Neural progenitor cell (in vitro differentiated cells): ENCODE measurements at regions not wholly inside any gene's neighbourhood (a gene's known extent, or its start where the extent isn't known, plus 50 kb on each side); places are given as distances from the start of the nearest gene placed in this dataset.

Experiments
- CTCF ChIP-seq: fragments of 200-600 bp; sonication (generic); IDR thresholded peaks from 2 replicates; pipeline ENCODE4 v1.5.1; 2017; ENCODE audit warnings: antibody characterized with exemption, mild to moderate bottlenecking
- EZH2phosphoT487 ChIP-seq: fragments of 200-600 bp; sonication (generic); IDR thresholded peaks from 2 replicates; pipeline ENCODE4 v1.6.1; 2017; ENCODE audit warnings: antibody characterized with exemption

GRCh38 chr3:176814285-176814684, 383.0 kb downstream of the TBL1XR1 start:
- TF ChIP-seq CTCF (peak; percentile 80), EZH2phosphoT487 (no peak)
